ENCODE measurements at regions not wholly inside any gene's neighbourhood (a gene's known extent, or its start where the extent isn't known, plus 50 kb on each side); places are given as distances from the start of the nearest gene placed in this dataset.

DNA sequence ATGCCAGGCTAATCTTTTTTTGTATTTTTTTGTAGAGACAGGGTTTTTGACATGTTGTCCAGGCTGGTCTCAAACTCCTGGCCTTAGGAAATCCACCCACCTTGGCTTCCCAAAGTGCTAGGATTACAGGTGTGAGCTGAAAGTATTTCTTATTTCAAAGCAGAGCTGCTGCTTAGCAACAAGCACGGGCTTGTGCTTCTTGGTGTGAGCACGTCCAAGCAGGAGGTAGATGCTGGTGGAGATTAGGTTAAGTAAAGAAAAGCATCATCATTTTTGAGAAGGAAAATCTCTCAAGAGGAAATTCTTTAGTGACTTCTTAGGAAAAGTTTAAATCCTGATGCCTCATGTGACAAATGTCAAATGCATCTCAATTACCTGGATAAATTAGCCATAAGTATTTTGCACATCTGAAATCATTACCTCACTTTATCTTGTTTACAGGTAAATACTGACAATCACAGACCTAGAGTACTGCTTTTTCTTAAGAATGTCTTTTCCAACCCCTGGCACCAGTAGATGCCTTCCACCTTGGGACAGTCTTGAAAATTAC lies 431.8 kb upstream of the FZD8 start:
- Histone ChIP-seq H3K27ac (ENCODE audit: low read length) (no peak overlapping the region), H3K4me3 (ENCODE audit: low read length) (no peak overlapping the region), H3K4me1 (ENCODE audit: control insufficient read depth, insufficient read depth, low read length) (peaks cover 3% of the 10 kb centered on the region), H3K9me3 (replicated peaks; ENCODE audit: control insufficient read depth, low read depth, low read length) (no peaks in the 10 kb centered on the region), H3K36me3 (ENCODE audit: control insufficient read depth, insufficient read depth, low read length) (no peaks in the 10 kb centered on the region), H3K27me3 (ENCODE audit: control insufficient read depth, insufficient read depth, low read length) (no peaks in the 10 kb centered on the region)
- WGBS (ENCODE audit: insufficient coverage), result no CpG with 5 or more reads among the region's 2 CpGs
- no peak for DNase-seq

DNA sequence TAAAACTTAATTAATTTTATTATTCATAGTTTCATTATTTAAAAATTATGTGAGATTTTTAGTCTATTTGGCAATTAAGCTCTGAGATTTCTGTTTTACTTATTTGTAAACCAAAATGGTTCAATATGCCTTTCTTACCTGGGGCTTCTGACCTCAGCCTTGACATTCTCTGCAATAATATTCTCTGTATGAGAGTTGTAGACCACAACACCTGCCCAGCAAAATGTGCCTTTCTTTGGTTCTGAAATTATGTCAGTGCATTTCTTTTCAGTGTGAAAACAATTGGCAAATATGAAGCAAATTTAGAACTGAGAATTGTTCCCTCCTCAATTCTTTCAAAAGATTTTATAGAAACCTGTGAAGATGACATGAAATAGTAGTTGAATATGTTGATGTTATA lies 426.4 kb upstream of the FZD8 start:
- H3K27me3 ChIP-seq (ENCODE audit: control insufficient read depth, insufficient read depth, low read length), result no peaks in the 10 kb centered on the region
- no peak overlapping the region for H3K4me3 ChIP-seq (ENCODE audit: low read length)
- H3K9me3 ChIP-seq (replicated peaks; ENCODE audit: control insufficient read depth, low read depth, low read length), result peaks cover 11% of the 10 kb centered on the region
- no peak overlapping the region for H3K27ac ChIP-seq (ENCODE audit: low read length)
- peaks cover 10% of the 10 kb centered on the region for H3K4me1 ChIP-seq (ENCODE audit: control insufficient read depth, insufficient read depth, low read length)
- no peak for DNase-seq
- H3K36me3 ChIP-seq (ENCODE audit: control insufficient read depth, insufficient read depth, low read length), result no peaks in the 10 kb centered on the region

DNA sequence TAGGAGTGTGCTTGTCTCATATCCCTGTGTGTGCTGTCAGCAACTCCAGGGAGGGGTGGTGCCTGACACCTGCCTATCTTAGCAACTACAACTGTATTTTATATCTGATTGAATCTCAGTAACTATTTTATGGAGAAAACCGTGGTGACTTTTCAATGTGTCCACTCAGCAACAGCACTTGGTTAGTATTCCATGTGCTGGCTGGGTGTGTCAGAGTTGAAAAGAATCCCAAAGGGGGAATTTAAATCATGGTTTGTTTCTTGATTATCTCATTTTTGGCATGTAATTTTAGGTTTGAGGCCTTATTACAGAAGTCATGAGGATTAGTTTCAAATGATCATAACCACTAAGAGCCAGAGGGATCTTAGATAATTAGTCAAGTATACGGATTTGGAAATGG lies 425.7 kb upstream of the FZD8 start:
- H3K4me3 ChIP-seq (ENCODE audit: low read length), result no peak overlapping the region
- no peaks in the 10 kb centered on the region for H3K36me3 ChIP-seq (ENCODE audit: control insufficient read depth, insufficient read depth, low read length)
- peaks cover 11% of the 10 kb centered on the region for H3K9me3 ChIP-seq (replicated peaks; ENCODE audit: control insufficient read depth, low read depth, low read length)
- no peaks in the 10 kb centered on the region for H3K27me3 ChIP-seq (ENCODE audit: control insufficient read depth, insufficient read depth, low read length)
- H3K4me1 ChIP-seq (ENCODE audit: control insufficient read depth, insufficient read depth, low read length), result peaks cover 10% of the 10 kb centered on the region
- WGBS (ENCODE audit: insufficient coverage), result 20% methylated on average over 1 of the region's 2 CpGs
- H3K27ac ChIP-seq (ENCODE audit: low read length), result no peak overlapping the region
- DNase-seq, result peak; percentile 73

DNA sequence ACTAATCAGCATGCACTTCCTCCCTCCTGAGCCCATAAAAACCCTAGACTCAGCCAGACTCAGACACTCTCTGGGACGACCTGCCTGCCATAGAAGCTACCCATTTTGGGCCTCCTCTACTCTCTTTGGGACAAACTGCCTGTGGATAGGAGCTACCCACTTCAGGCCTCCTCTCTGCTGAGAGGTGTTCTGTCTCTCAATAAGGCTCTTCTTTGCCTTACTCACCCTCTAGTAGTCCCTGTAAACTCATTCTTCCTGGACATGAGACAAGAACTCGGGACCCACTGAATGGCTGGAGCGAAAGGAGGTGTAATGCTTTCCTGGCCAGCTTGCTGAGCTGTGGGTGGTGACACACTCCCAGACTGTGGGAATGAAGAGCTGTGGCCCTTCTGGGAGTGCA lies 424.8 kb upstream of the FZD8 start:
- 100% methylated on average over 1 of the region's 3 CpGs for WGBS (ENCODE audit: insufficient coverage)
- no peak overlapping the region for H3K4me3 ChIP-seq (ENCODE audit: low read length)
- no peaks in the 10 kb centered on the region for H3K27me3 ChIP-seq (ENCODE audit: control insufficient read depth, insufficient read depth, low read length)
- H3K9me3 ChIP-seq (replicated peaks; ENCODE audit: control insufficient read depth, low read depth, low read length), result peaks cover 11% of the 10 kb centered on the region
- H3K4me1 ChIP-seq (ENCODE audit: control insufficient read depth, insufficient read depth, low read length), result peaks cover 10% of the 10 kb centered on the region
- H3K36me3 ChIP-seq (ENCODE audit: control insufficient read depth, insufficient read depth, low read length), result no peaks in the 10 kb centered on the region
- no peak overlapping the region for H3K27ac ChIP-seq (ENCODE audit: low read length)
- no peak for DNase-seq

DNA sequence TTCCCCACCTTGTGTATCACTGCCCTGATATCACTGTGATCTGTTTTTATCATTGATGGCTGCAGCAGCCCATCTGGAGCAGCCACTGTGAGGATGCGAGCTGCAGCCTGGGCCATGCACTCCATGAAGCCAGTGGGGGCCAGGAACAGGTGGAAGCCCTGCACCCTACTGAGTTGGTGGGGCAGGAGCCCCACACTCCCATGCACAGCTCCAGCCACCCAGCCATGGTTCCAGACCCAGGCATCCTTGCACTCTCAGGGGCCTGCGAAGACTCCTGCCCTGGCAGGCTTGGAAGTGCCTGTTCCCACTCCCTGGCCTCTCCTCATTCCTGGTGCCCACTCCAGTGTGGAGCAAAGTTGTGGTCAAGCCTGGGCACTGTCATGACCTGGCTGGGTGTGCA lies 424.0 kb upstream of the FZD8 start:
- DNase-seq, result no peak
- 100% methylated on average over 2 of the region's 2 CpGs for WGBS (ENCODE audit: insufficient coverage)
- no peaks in the 10 kb centered on the region for H3K27me3 ChIP-seq (ENCODE audit: control insufficient read depth, insufficient read depth, low read length)
- H3K9me3 ChIP-seq (replicated peaks; ENCODE audit: control insufficient read depth, low read depth, low read length), result peaks cover 11% of the 10 kb centered on the region
- peaks cover 10% of the 10 kb centered on the region for H3K4me1 ChIP-seq (ENCODE audit: control insufficient read depth, insufficient read depth, low read length)
- H3K36me3 ChIP-seq (ENCODE audit: control insufficient read depth, insufficient read depth, low read length), result no peaks in the 10 kb centered on the region
- no peak overlapping the region for H3K4me3 ChIP-seq (ENCODE audit: low read length)
- no peak overlapping the region for H3K27ac ChIP-seq (ENCODE audit: low read length)

DNA sequence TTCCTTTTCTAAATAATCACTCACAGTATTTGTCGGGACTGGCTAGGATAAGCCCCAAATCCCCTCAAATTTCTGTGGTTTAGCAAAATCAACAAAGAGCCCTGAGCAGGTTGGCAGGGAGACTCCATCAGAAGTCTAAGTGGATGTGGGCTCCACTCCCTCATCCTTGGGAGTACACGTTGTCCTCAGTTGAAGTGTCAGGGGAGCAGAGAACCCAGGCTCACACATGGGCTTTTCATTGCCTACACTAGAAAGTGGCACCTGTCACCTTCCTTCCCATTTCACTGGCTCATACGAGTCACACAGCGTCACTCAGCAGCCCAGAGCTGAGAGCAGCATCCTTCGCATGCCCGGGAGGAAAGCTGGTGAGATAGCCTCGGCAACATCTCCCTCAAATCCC lies 421.3 kb upstream of the FZD8 start:
- Histone ChIP-seq H3K27ac (ENCODE audit: low read length) (no peak overlapping the region), H3K4me1 (ENCODE audit: control insufficient read depth, insufficient read depth, low read length) (peaks cover 10% of the 10 kb centered on the region), H3K27me3 (ENCODE audit: control insufficient read depth, insufficient read depth, low read length) (no peaks in the 10 kb centered on the region), H3K36me3 (ENCODE audit: control insufficient read depth, insufficient read depth, low read length) (no peaks in the 10 kb centered on the region), H3K9me3 (replicated peaks; ENCODE audit: control insufficient read depth, low read depth, low read length) (peaks cover 11% of the 10 kb centered on the region), H3K4me3 (ENCODE audit: low read length) (no peak overlapping the region)
- WGBS (ENCODE audit: insufficient coverage), result 86% methylated on average over 3 of the region's 7 CpGs
- DNase-seq, result no peak

DNA sequence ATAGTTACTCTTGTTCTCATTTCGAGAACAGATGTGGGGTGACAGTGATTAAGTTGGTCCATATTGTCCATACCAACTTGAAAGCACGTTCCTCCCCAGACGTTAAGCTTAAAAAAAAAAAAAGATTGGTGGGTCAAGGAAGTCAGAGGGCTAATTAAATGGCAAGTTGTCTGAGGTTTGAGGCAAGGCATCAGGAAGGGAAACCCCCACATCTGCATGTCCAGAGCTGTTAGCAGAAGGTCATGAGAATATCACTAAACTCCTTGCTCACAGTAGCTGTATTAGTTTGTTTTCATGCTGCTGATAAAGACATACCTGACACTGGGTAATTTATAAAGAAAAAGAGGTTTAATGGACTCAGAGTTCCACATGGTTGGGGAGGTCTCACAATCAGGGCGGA lies 415.6 kb upstream of the FZD8 start:
- Histone ChIP-seq H3K36me3 (ENCODE audit: control insufficient read depth, insufficient read depth, low read length) (no peaks in the 10 kb centered on the region), H3K4me1 (ENCODE audit: control insufficient read depth, insufficient read depth, low read length) (no peaks in the 10 kb centered on the region), H3K27me3 (ENCODE audit: control insufficient read depth, insufficient read depth, low read length) (no peaks in the 10 kb centered on the region), H3K27ac (ENCODE audit: low read length) (no peak overlapping the region), H3K4me3 (ENCODE audit: low read length) (no peak overlapping the region), H3K9me3 (replicated peaks; ENCODE audit: control insufficient read depth, low read depth, low read length) (peaks cover 2% of the 10 kb centered on the region)
- no peak for DNase-seq
- WGBS (ENCODE audit: insufficient coverage), result no CpG with 5 or more reads among the region's 4 CpGs

DNA sequence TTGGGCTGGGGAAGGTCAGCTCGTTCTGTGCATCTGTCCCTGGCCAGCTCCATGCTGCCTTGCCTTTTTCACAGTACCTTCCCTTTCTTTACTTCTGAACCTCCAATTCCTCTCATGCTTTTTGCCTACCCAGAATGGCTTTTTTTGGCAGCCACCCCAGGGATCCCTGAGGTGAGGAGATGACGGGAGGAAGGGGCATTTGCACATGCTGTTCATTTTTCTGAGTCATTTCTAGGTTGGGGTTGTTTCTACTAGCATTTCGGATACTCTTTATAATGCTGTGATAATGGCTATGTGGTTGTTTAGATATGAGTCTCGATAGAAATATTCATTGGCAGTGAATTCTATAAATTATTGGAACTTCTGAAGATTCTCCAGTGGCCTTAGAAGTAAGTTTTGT lies 415.1 kb upstream of the FZD8 start:
- Histone ChIP-seq H3K4me1 (ENCODE audit: control insufficient read depth, insufficient read depth, low read length) (no peaks in the 10 kb centered on the region), H3K27me3 (ENCODE audit: control insufficient read depth, insufficient read depth, low read length) (no peaks in the 10 kb centered on the region), H3K27ac (ENCODE audit: low read length) (no peak overlapping the region), H3K9me3 (replicated peaks; ENCODE audit: control insufficient read depth, low read depth, low read length) (peaks cover 2% of the 10 kb centered on the region), H3K4me3 (ENCODE audit: low read length) (no peak overlapping the region), H3K36me3 (ENCODE audit: control insufficient read depth, insufficient read depth, low read length) (no peaks in the 10 kb centered on the region)
- 60% methylated on average over 1 of the region's 4 CpGs for WGBS (ENCODE audit: insufficient coverage)
- DNase-seq, result no peak

DNA sequence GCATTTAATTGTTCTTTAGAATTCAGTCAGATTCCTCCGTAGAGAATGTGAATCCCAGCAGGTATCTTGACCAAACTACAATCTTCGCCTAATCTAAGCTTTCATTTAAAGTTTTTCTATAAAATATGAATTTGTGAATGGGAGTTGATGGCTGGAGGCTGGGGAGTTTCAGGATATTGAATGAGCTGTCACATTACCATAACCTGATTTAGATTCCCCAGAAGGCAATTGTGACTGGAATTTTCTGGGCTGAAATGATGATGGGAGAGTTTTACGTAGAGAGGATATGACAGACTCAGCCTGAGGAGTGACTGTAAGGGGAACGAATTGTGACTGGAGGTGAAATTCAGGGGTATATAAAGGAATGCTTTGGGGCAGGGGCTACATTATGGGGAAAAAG lies 411.7 kb upstream of the FZD8 start:
- H3K27ac ChIP-seq (ENCODE audit: low read length), result no peak overlapping the region
- H3K36me3 ChIP-seq (ENCODE audit: control insufficient read depth, insufficient read depth, low read length), result no peaks in the 10 kb centered on the region
- 86% methylated on average over 2 of the region's 4 CpGs for WGBS (ENCODE audit: insufficient coverage)
- no peak for DNase-seq
- H3K27me3 ChIP-seq (ENCODE audit: control insufficient read depth, insufficient read depth, low read length), result no peaks in the 10 kb centered on the region
- H3K4me1 ChIP-seq (ENCODE audit: control insufficient read depth, insufficient read depth, low read length), result peaks cover 6% of the 10 kb centered on the region
- no peak overlapping the region for H3K4me3 ChIP-seq (ENCODE audit: low read length)
- H3K9me3 ChIP-seq (replicated peaks; ENCODE audit: control insufficient read depth, low read depth, low read length), result peaks cover 2% of the 10 kb centered on the region

DNA sequence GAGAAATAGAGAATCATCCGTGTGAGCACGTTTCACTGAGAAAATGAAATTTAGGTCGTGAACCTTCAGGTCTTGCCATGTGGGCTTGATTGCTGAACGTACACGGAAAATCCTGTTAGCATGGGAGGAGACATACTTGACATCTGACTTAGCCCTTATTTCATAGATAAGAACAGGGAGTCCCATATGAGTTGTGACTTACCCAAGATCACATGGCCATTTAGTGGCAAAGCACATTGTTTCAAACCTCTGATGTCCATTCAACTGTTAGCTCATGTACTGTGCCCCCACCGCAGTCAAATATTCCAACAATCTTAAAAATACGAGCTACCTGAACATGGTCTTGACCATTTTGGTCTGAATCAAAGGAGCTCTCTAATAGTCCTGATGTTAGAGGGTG lies 411.2 kb upstream of the FZD8 start:
- H3K4me1 ChIP-seq (ENCODE audit: control insufficient read depth, insufficient read depth, low read length), result peaks cover 6% of the 10 kb centered on the region
- no peaks in the 10 kb centered on the region for H3K36me3 ChIP-seq (ENCODE audit: control insufficient read depth, insufficient read depth, low read length)
- 100% methylated on average over 2 of the region's 7 CpGs for WGBS (ENCODE audit: insufficient coverage)
- H3K27ac ChIP-seq (ENCODE audit: low read length), result no peak overlapping the region
- H3K27me3 ChIP-seq (ENCODE audit: control insufficient read depth, insufficient read depth, low read length), result no peaks in the 10 kb centered on the region
- peaks cover 5% of the 10 kb centered on the region for H3K9me3 ChIP-seq (replicated peaks; ENCODE audit: control insufficient read depth, low read depth, low read length)
- DNase-seq, result no peak
- H3K4me3 ChIP-seq (ENCODE audit: low read length), result no peak overlapping the region

DNA sequence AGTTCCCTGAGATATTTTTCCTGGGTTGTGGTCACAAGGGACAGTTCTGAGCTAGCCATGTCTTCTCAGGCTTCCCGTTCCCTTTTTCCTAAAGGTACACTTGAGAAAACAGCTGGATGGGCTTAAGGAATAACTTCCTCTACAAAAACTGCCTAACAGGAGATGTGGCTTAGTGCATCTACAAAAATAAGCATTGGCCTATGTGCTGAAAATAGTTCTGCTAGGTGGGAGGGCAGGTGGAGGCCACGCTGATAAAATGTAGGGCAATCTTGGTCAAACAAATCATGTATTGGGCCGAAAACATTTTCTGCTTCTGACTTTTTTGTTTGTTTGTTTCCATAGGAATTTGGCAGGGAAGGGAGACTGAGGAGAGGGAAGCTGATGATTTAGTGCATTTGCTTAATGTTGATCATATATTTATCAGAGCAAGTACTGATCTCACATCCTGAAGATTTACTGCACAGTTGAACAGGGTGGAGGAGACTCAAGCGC lies 409.4 kb upstream of the FZD8 start:
- peak overlapping the region; percentile 74 for H3K27ac ChIP-seq (ENCODE audit: low read length)
- WGBS (ENCODE audit: insufficient coverage), result 45% methylated on average over 2 of the region's 4 CpGs
- DNase-seq, result peak; percentile 96

More for the DNA sequence above, 409.4 kb upstream of the FZD8 start:
- no peaks in the 10 kb centered on the region for H3K36me3 ChIP-seq (ENCODE audit: control insufficient read depth, insufficient read depth, low read length)
- peaks cover 5% of the 10 kb centered on the region for H3K9me3 ChIP-seq (replicated peaks; ENCODE audit: control insufficient read depth, low read depth, low read length)
- peaks cover 6% of the 10 kb centered on the region for H3K4me1 ChIP-seq (ENCODE audit: control insufficient read depth, insufficient read depth, low read length)
- no peak overlapping the region for H3K4me3 ChIP-seq (ENCODE audit: low read length)
- H3K27me3 ChIP-seq (ENCODE audit: control insufficient read depth, insufficient read depth, low read length), result no peaks in the 10 kb centered on the region

All from muscle of leg (tissue), 3 donors.